Kidney (tissue), 13 donors: ENCODE measurements at regions not wholly inside any gene's neighbourhood (a gene's known extent, or its start where the extent isn't known, plus 50 kb on each side); places are given as distances from the start of the nearest gene placed in this dataset.

Experiments
- DNase-seq, 5 donors: peaks; one replicate each; pipeline ENCODE4 v3.0.0-alpha.2; 2013 to 2020
- FAIRE-seq: peaks from 2 replicates; lab custom pipeline; 2012; peaks lifted over from hg19 to GRCh38; lab: Jason Lieb, UNC
- H3K27ac ChIP-seq, 2 donors: one replicate each; pipeline ENCODE4 v1.7.0; 2013; ENCODE audit warnings: low read depth in 2 of 2, low read length in 2 of 2, inconsistent platforms in 1 of 2
- H3K27me3 ChIP-seq: one replicate; pipeline ENCODE4 v1.7.1; 2013; ENCODE audit warnings: low read length, inconsistent platforms; ENCODE audit not compliant: control insufficient read depth, insufficient read depth
- H3K36me3 ChIP-seq, 3 donors: one replicate each; pipeline versions ENCODE4 v1.7.0 to v1.7.1; 2013; ENCODE audit warnings: low read length in 3 of 3, control low read depth in 1 of 3, inconsistent platforms in 1 of 3; ENCODE audit not compliant: insufficient read depth in 3 of 3, control insufficient read depth in 2 of 3
- H3K4me1 ChIP-seq, 3 donors: one replicate each; pipeline versions ENCODE4 v1.7.0 to v1.7.1; 2013; ENCODE audit warnings: low read length in 3 of 3, inconsistent platforms in 1 of 3, low read depth in 1 of 3; ENCODE audit not compliant: control insufficient read depth in 2 of 3, insufficient read depth in 2 of 3
- H3K4me3 ChIP-seq, 3 donors: one replicate each; pipeline versions ENCODE4 v1.7.0 to v1.8.1; 2013; ENCODE audit warnings: low read length in 3 of 3, control low read depth in 1 of 3, inconsistent platforms in 1 of 3
- H3K9ac ChIP-seq, 3 donors: one replicate each; pipeline versions ENCODE4 v1.7.0 to v1.7.1; 2013; ENCODE audit warnings: low read length in 3 of 3, control low read depth in 1 of 3, inconsistent platforms in 1 of 3
- H3K9me3 ChIP-seq, 3 donors: one replicate each; pipeline versions ENCODE4 v1.7.0 to v1.7.1; 2013; ENCODE audit warnings: low read length in 3 of 3, control low read depth in 1 of 3, inconsistent platforms in 1 of 3; ENCODE audit not compliant: control insufficient read depth in 2 of 3, insufficient read depth in 1 of 3
- intact Hi-C: fragments of 100-400 bp; cut with DNase I; formaldehyde crosslinking; loops from one replicate; pipeline ENCODE4 v1.11.1; 2022
- TF ChIP-seq, protein P1 (sequence below): IDR thresholded peaks from 3 replicates; pipeline ENCODE4 v1.5.1; 2012; ENCODE audit warnings: mild to moderate bottlenecking, moderate library complexity, borderline replicate concordance; ENCODE audit not compliant: insufficient read depth; ENCODE audit errors: extremely low read depth
- donor health status: control.
- donor health status: control.
- donor health status: control.
- donor health status: control.
- donor health status: control.
- donor health status: DM: yes; HTN: yes; CAD: no.
- donor health status: Normal renal cell carcinoma (clear cell type).

DNA sequence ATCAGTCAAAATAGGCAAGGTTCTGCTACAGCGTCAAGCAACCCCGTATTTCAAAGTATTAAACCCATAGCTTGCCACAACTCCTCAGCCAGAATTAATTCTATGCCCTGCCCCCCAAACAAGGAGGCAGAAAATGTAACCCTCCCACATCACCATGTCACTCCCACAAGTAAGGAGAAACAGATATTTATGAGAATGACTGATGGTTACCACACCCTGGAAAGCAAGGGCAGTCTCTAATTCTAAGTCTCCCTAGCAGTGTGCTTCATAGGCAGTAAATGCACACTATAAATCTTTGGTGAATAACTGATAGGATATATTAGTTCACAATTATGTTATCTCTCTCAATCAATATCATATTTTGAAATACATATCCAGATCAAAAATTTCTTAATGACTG, 228.0 kb upstream of the SLC14A2 start:
- peaks cover 0 to 5% (median 0%) of the 10 kb centered on the region in 3 donors for H3K4me1 ChIP-seq
- no peak overlapping the region for H3K4me3 ChIP-seq
- TF ChIP-seq, protein P1, sequence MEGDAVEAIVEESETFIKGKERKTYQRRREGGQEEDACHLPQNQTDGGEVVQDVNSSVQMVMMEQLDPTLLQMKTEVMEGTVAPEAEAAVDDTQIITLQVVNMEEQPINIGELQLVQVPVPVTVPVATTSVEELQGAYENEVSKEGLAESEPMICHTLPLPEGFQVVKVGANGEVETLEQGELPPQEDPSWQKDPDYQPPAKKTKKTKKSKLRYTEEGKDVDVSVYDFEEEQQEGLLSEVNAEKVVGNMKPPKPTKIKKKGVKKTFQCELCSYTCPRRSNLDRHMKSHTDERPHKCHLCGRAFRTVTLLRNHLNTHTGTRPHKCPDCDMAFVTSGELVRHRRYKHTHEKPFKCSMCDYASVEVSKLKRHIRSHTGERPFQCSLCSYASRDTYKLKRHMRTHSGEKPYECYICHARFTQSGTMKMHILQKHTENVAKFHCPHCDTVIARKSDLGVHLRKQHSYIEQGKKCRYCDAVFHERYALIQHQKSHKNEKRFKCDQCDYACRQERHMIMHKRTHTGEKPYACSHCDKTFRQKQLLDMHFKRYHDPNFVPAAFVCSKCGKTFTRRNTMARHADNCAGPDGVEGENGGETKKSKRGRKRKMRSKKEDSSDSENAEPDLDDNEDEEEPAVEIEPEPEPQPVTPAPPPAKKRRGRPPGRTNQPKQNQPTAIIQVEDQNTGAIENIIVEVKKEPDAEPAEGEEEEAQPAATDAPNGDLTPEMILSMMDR: no peak
- H3K36me3 ChIP-seq: no peaks in the 10 kb centered on the region
- no peaks in the 10 kb centered on the region for H3K27me3 ChIP-seq
- H3K9ac ChIP-seq: no peak overlapping the region
- no peaks in the 10 kb centered on the region for H3K9me3 ChIP-seq
- H3K27ac ChIP-seq: no peak overlapping the region
- FAIRE-seq: no peak
- no peak for DNase-seq
- intact Hi-C loops: no loop called here

GRCh38 chr18:45398448-45398847, 216.8 kb upstream of the SLC14A2 start:
- FAIRE-seq: no peak
- DNase-seq: no peak
- Histone ChIP-seq H3K4me1 (no peaks in the 10 kb centered on the region), H3K9me3 (no peaks in the 10 kb centered on the region), H3K36me3 (no peaks in the 10 kb centered on the region), H3K9ac (no peak overlapping the region), H3K4me3 (no peak overlapping the region), H3K27ac (no peak overlapping the region), H3K27me3 (no peaks in the 10 kb centered on the region)
- intact Hi-C loops: no loop called here
- TF ChIP-seq, protein P1: no peak

GRCh38 chr18:45399146-45399545, 216.1 kb upstream of the SLC14A2 start:
- H3K36me3 ChIP-seq: no peaks in the 10 kb centered on the region
- H3K27me3 ChIP-seq: no peaks in the 10 kb centered on the region
- FAIRE-seq (no peak), DNase-seq (no peak)
- H3K9ac ChIP-seq: no peak overlapping the region
- intact Hi-C loops: no loop called here
- TF ChIP-seq, protein P1: no peak
- no peaks in the 10 kb centered on the region for H3K4me1 ChIP-seq
- H3K9me3 ChIP-seq: no peaks in the 10 kb centered on the region
- no peak overlapping the region for H3K27ac ChIP-seq
- H3K4me3 ChIP-seq: no peak overlapping the region

- no peaks in the 10 kb centered on the region for H3K27me3 ChIP-seq
- no peaks in the 10 kb centered on the region for H3K36me3 ChIP-seq
- no peaks in the 10 kb centered on the region for H3K4me1 ChIP-seq
- no peak overlapping the region for H3K9ac ChIP-seq
- TF ChIP-seq, protein P1: no peak
- intact Hi-C loops: no loop called here
- no peak for DNase-seq
- no peaks in the 10 kb centered on the region for H3K9me3 ChIP-seq
- no peak overlapping the region for H3K4me3 ChIP-seq
- no peak overlapping the region for H3K27ac ChIP-seq
- no peak for FAIRE-seq
These were observed 215.6 kb upstream of the SLC14A2 start for GRCh38 chr18:45399643-45400042.
